Ishikawa (cell line): ENCODE measurements at regions not wholly inside any gene's neighbourhood (a gene's known extent, or its start where the extent isn't known, plus 50 kb on each side); places are given as distances from the start of the nearest gene placed in this dataset.

Source experiments
- CEBPB ChIP-seq: IDR thresholded peaks from 2 replicates; pipeline ENCODE4 v1.6.1; 2012
- CREB1 ChIP-seq: IDR thresholded peaks from 2 replicates; pipeline ENCODE4 v1.6.1; 2012; ENCODE audit warnings: low read depth
- EGR1 ChIP-seq: IDR thresholded peaks from 2 replicates; pipeline ENCODE4 v1.6.1; 2012
- EP300 ChIP-seq: IDR thresholded peaks from 2 replicates; pipeline ENCODE4 v1.6.1; 2012; ENCODE audit warnings: borderline replicate concordance
- FOXM1 ChIP-seq: IDR thresholded peaks from 2 replicates; pipeline ENCODE4 v1.6.1; 2012; ENCODE audit warnings: low read depth, borderline replicate concordance
- NFIC ChIP-seq: IDR thresholded peaks from 2 replicates; pipeline ENCODE4 v1.6.1; 2012
- RAD21 ChIP-seq: IDR thresholded peaks from 2 replicates; pipeline ENCODE4 v1.6.1; 2012; ENCODE audit warnings: low read depth
- TAF1 ChIP-seq: IDR thresholded peaks from 2 replicates; pipeline ENCODE4 v1.6.1; 2012; ENCODE audit warnings: low read depth, mild to moderate bottlenecking
- TCF12 ChIP-seq: IDR thresholded peaks from 2 replicates; pipeline ENCODE4 v1.6.1; 2012; ENCODE audit warnings: low read depth
- TEAD4 ChIP-seq: IDR thresholded peaks from 2 replicates; pipeline ENCODE4 v1.6.1; 2012
- USF1 ChIP-seq: IDR thresholded peaks from 2 replicates; pipeline ENCODE4 v1.6.1; 2012
- YY1 ChIP-seq: IDR thresholded peaks from 2 replicates; pipeline ENCODE4 v1.6.1; 2012; ENCODE audit warnings: low read depth
- ZBTB7A ChIP-seq: IDR thresholded peaks from 2 replicates; pipeline ENCODE4 v1.6.1; 2012; ENCODE audit warnings: low read depth
- TF ChIP-seq, protein P1 (sequence below): IDR thresholded peaks from 2 replicates; pipeline ENCODE4 v1.6.1; 2012
- TF ChIP-seq, protein P2 (sequence below): IDR thresholded peaks from 2 replicates; pipeline ENCODE4 v1.6.1; 2012; ENCODE audit warnings: low read depth, mild to moderate bottlenecking

DNA sequence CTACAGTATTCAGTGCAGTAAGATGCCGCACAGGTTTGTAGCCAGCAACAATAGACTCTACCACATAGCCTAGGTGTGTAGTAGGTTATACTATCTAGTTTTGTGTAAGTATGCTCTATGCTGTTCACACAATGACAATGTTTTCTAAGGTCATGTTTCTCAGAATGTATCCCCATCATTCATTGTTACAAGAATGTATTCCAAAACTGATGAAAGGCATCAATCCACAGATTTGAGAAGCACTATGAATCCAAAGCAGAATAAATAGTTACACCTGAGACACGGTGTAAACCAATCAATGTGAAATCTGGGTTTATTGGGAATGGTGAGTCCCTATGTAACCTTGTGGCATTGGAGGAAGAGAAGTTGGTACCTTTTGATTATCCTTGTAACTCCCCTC lies 54.5 kb upstream of the MARK1 start:
- TF ChIP-seq USF1 (no peak), FOXM1 (no peak), TCF12 (no peak), CREB1 (no peak), TAF1 (no peak), TEAD4 (no peak), YY1 (no peak), CEBPB (no peak), NFIC (no peak)
- TF ChIP-seq, protein P1, sequence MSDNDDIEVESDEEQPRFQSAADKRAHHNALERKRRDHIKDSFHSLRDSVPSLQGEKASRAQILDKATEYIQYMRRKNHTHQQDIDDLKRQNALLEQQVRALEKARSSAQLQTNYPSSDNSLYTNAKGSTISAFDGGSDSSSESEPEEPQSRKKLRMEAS = no peak

DNA sequence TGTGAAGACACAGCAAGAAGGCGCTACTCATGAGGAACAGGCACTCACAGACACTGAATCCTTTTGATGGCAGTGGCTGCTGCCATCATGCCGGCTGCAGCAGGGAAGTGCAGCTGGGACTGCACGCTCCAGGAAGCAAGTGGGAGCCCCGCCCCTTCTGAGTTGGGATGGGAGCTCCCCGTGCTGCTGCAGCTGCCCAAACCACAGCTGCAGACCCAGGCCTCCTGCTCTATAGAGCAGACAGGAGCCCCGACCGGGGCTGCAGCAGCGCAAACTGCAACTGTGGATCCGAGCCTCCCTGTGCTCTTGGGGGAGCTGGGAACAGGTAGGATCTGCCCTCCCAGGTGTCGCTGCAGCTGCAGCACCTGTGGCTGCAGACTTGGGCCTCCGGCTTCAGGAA lies 65.2 kb upstream of the MARK1 start:
- TF ChIP-seq TEAD4 = no peak
- no peak for TF ChIP-seq EP300
- TF ChIP-seq, protein P2, sequence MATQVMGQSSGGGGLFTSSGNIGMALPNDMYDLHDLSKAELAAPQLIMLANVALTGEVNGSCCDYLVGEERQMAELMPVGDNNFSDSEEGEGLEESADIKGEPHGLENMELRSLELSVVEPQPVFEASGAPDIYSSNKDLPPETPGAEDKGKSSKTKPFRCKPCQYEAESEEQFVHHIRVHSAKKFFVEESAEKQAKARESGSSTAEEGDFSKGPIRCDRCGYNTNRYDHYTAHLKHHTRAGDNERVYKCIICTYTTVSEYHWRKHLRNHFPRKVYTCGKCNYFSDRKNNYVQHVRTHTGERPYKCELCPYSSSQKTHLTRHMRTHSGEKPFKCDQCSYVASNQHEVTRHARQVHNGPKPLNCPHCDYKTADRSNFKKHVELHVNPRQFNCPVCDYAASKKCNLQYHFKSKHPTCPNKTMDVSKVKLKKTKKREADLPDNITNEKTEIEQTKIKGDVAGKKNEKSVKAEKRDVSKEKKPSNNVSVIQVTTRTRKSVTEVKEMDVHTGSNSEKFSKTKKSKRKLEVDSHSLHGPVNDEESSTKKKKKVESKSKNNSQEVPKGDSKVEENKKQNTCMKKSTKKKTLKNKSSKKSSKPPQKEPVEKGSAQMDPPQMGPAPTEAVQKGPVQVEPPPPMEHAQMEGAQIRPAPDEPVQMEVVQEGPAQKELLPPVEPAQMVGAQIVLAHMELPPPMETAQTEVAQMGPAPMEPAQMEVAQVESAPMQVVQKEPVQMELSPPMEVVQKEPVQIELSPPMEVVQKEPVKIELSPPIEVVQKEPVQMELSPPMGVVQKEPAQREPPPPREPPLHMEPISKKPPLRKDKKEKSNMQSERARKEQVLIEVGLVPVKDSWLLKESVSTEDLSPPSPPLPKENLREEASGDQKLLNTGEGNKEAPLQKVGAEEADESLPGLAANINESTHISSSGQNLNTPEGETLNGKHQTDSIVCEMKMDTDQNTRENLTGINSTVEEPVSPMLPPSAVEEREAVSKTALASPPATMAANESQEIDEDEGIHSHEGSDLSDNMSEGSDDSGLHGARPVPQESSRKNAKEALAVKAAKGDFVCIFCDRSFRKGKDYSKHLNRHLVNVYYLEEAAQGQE = no peak
- TF ChIP-seq, protein P1 = no peak
- no peak for TF ChIP-seq FOXM1
- no peak for TF ChIP-seq NFIC
- no peak for TF ChIP-seq EGR1
- TF ChIP-seq RAD21 = no peak
- TF ChIP-seq TAF1 = no peak
- no peak for TF ChIP-seq CEBPB
- no peak for TF ChIP-seq YY1
- TF ChIP-seq TCF12 = no peak
- TF ChIP-seq ZBTB7A = no peak
- no peak for TF ChIP-seq CREB1
- TF ChIP-seq USF1 = no peak

- TF ChIP-seq TAF1 = no peak
- no peak for TF ChIP-seq YY1
- TF ChIP-seq, protein P1 = no peak
- TF ChIP-seq EGR1 = no peak
- TF ChIP-seq RAD21 = no peak
- TF ChIP-seq CREB1 = no peak
- TF ChIP-seq TEAD4 = no peak
- no peak for TF ChIP-seq USF1
- TF ChIP-seq TCF12 = no peak
- TF ChIP-seq CEBPB = no peak
- TF ChIP-seq ZBTB7A = no peak
Observed at GRCh38 chr1:220458936-220459335, 69.0 kb upstream of the MARK1 start.

DNA sequence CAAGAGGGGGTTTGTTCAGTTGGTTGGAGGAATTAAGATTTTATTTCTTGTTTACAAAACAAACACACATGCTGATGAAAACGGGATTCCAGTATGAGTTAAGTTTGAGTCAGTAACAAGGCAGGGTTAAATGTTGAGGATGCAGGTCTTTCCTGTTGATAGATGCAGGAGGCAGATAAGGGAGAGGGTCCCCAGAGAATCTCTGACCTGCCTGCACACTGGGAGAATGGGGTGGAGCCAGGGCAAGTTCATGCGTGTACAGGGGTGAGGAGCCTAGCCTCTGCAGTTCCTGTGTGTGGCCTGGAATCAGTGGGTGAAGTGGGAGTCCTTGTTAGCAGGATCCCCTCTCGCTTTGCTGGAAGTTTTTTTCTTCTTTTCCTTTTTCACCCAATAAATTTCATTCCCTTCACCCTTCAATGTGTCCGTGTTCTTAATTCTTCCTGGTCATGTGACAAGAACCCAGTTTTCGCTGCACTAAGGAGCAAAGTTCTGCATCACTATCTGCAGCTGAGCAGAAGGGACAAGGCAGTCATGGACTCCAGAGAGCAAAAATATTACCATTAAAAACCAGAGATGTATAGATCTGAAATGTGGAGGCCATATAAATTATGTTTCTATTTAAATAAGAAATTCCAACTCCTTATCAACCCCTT lies 69.9 kb upstream of the MARK1 start:
- no peak for TF ChIP-seq CREB1
- no peak for TF ChIP-seq USF1
- no peak for TF ChIP-seq FOXM1
- TF ChIP-seq ZBTB7A = no peak
- TF ChIP-seq TEAD4 = no peak

- TF ChIP-seq TEAD4 (no peak), RAD21 (no peak), FOXM1 (no peak), YY1 (no peak), ZBTB7A (no peak), TAF1 (no peak), TCF12 (no peak), EGR1 (no peak), CEBPB (no peak), NFIC (no peak), USF1 (no peak), EP300 (no peak), CREB1 (no peak)
- TF ChIP-seq, protein P1 = no peak
- TF ChIP-seq, protein P2 = no peak
Observed at GRCh38 chr1:220455559-220455958, 72.4 kb upstream of the MARK1 start.
